ENCODE measurements at regions not wholly inside any gene's neighbourhood (a gene's known extent, or its start where the extent isn't known, plus 50 kb on each side); places are given as distances from the start of the nearest gene placed in this dataset.

- TF ChIP-seq TAF1 (IDR thresholded peaks at IDR 0.05; ENCODE audit: borderline replicate concordance, insufficient read depth, low read length) (no peak), SIN3A (IDR thresholded peaks at IDR 0.05; ENCODE audit: borderline replicate concordance, insufficient read depth, low read length) (no peak), POLR2AphosphoS5 (IDR thresholded peaks at IDR 0.05; ENCODE audit: low read depth, low read length) (no peak)
Observed at GRCh38 chr20:6651561-6651960, 115.9 kb upstream of the BMP2 start.

Data from PFSK-1 (cell line).